ENCODE measurements at regions not wholly inside any gene's neighbourhood (a gene's known extent, or its start where the extent isn't known, plus 50 kb on each side); places are given as distances from the start of the nearest gene placed in this dataset.

DNA sequence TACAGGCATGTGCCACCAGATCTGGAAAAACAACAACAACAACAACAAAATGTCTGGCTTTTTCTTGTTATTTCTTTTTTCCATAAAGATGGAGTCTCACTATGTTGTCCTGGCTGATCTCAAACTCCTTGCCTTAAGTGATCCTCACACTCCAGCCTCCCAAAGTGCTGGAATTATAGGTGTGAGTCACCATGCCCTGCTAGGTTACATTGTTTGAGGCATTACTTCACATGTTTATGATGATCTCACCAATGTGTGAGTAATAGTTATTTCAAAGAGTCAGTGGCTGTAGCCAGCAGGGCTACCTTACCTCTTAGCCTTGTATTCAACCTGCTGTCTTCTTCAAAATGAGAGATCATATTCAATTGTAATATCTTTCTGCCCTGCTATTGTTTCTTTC, 445.7 kb downstream of the AMY1C start:
- Histone ChIP-seq H3K27me3 (ENCODE audit: insufficient read depth, low read length, poor library complexity, severe bottlenecking) (no peaks in the 10 kb centered on the region), H3K79me2 (ENCODE audit: insufficient read depth, low read length) (no peaks in the 10 kb centered on the region), H3K4me3 (ENCODE audit: low read length, poor library complexity, severe bottlenecking) (no peak overlapping the region), H3K9me3 (ENCODE audit: insufficient read depth, low read depth, low read length) (no peaks in the 10 kb centered on the region), H3K9me2 (replicated peaks; ENCODE audit: low read depth, low read length) (no peaks in the 10 kb centered on the region), H3F3A (ENCODE audit: low read depth) (no peaks in the 10 kb centered on the region), H2AFZ (ENCODE audit: low read length) (no peak overlapping the region), H4K20me1 (ENCODE audit: insufficient read depth, low read length, poor library complexity, severe bottlenecking) (no peaks in the 10 kb centered on the region), H3K36me3 (ENCODE audit: insufficient read depth, low read length) (no peaks in the 10 kb centered on the region), H3K9ac (ENCODE audit: low read depth, low read length, poor library complexity, severe bottlenecking) (no peak overlapping the region), H3K4me1 (ENCODE audit: insufficient read depth, low read length, poor library complexity, severe bottlenecking) (no peaks in the 10 kb centered on the region), H3K4me2 (ENCODE audit: low read depth, low read length, poor library complexity, severe bottlenecking) (no peak overlapping the region)
- TF ChIP-seq EZH2phosphoT487 (IDR thresholded peaks at IDR 0.05; ENCODE audit: borderline replicate concordance): no peak
- TF ChIP-seq CTCF (conservative IDR thresholded peaks at IDR 0.05; ENCODE audit: low read length): no peak

- no peaks in the 10 kb centered on the region for H3K36me3 ChIP-seq (ENCODE audit: insufficient read depth, low read length)
- H3F3A ChIP-seq (ENCODE audit: low read depth): no peaks in the 10 kb centered on the region
- no peaks in the 10 kb centered on the region for H3K79me2 ChIP-seq (ENCODE audit: insufficient read depth, low read length)
- H3K9me3 ChIP-seq (ENCODE audit: insufficient read depth, low read depth, low read length): no peaks in the 10 kb centered on the region
- no peak overlapping the region for H2AFZ ChIP-seq (ENCODE audit: low read length)
- H3K9ac ChIP-seq (ENCODE audit: low read depth, low read length, poor library complexity, severe bottlenecking): no peak overlapping the region
- H3K27me3 ChIP-seq (ENCODE audit: insufficient read depth, low read length, poor library complexity, severe bottlenecking): no peaks in the 10 kb centered on the region
- H3K4me1 ChIP-seq (ENCODE audit: insufficient read depth, low read length, poor library complexity, severe bottlenecking): no peaks in the 10 kb centered on the region
- TF ChIP-seq CTCF (conservative IDR thresholded peaks at IDR 0.05; ENCODE audit: low read length) (no peak), EZH2phosphoT487 (IDR thresholded peaks at IDR 0.05; ENCODE audit: borderline replicate concordance) (no peak)
- no peaks in the 10 kb centered on the region for H4K20me1 ChIP-seq (ENCODE audit: insufficient read depth, low read length, poor library complexity, severe bottlenecking)
- no peak overlapping the region for H3K4me3 ChIP-seq (ENCODE audit: low read length, poor library complexity, severe bottlenecking)
- H3K9me2 ChIP-seq (replicated peaks; ENCODE audit: low read depth, low read length): no peaks in the 10 kb centered on the region
- H3K4me2 ChIP-seq (ENCODE audit: low read depth, low read length, poor library complexity, severe bottlenecking): no peak overlapping the region
Observed at GRCh38 chr1:104196136-104196535, 446.4 kb downstream of the AMY1C start.

GRCh38 chr1:104197516-104197915, 447.8 kb downstream of the AMY1C start:
- H3K36me3 ChIP-seq (ENCODE audit: insufficient read depth, low read length): no peaks in the 10 kb centered on the region
- no peak for TF ChIP-seq CTCF (conservative IDR thresholded peaks at IDR 0.05; ENCODE audit: low read length)
- TF ChIP-seq EZH2phosphoT487 (IDR thresholded peaks at IDR 0.05; ENCODE audit: borderline replicate concordance): no peak
- no peaks in the 10 kb centered on the region for H3K27me3 ChIP-seq (ENCODE audit: insufficient read depth, low read length, poor library complexity, severe bottlenecking)
- no peak overlapping the region for H2AFZ ChIP-seq (ENCODE audit: low read length)
- no peaks in the 10 kb centered on the region for H3K4me1 ChIP-seq (ENCODE audit: insufficient read depth, low read length, poor library complexity, severe bottlenecking)
- no peaks in the 10 kb centered on the region for H3K79me2 ChIP-seq (ENCODE audit: insufficient read depth, low read length)
- no peak overlapping the region for H3K4me3 ChIP-seq (ENCODE audit: low read length, poor library complexity, severe bottlenecking)
- no peaks in the 10 kb centered on the region for H4K20me1 ChIP-seq (ENCODE audit: insufficient read depth, low read length, poor library complexity, severe bottlenecking)
- H3F3A ChIP-seq (ENCODE audit: low read depth): no peaks in the 10 kb centered on the region
- no peaks in the 10 kb centered on the region; the same call in 1 of the 2 replicates for H3K9me2 ChIP-seq (replicated peaks; ENCODE audit: low read depth, low read length)
- H3K4me2 ChIP-seq (ENCODE audit: low read depth, low read length, poor library complexity, severe bottlenecking): no peak overlapping the region
- no peaks in the 10 kb centered on the region for H3K9me3 ChIP-seq (ENCODE audit: insufficient read depth, low read depth, low read length)
- H3K9ac ChIP-seq (ENCODE audit: low read depth, low read length, poor library complexity, severe bottlenecking): no peak overlapping the region
